B cell (primary cell): ENCODE measurements at regions not wholly inside any gene's neighbourhood (a gene's known extent, or its start where the extent isn't known, plus 50 kb on each side); places are given as distances from the start of the nearest gene placed in this dataset.

Experiments used
- ATAC-seq: fragments of 200-7000 bp; cut with Tn5 transposase; one replicate; pipeline ENCODE4 v1.10.0; 2021; ENCODE audit warnings: low read depth, mild to moderate bottlenecking, moderate number of reproducible peaks, moderate library complexity
- CTCF ChIA-PET: fragments of 350-600 bp; sonication (Branson Sonifier 250); formaldehyde crosslinking; loops from one replicate; lab custom pipeline; 2021; ENCODE audit warnings: antibody characterized with exemption, inconsistent platforms; lab: Charles Lee
- POLR2A ChIA-PET: fragments of 350-600 bp; sonication (Branson Sonifier 250); formaldehyde crosslinking; loops from one replicate; lab custom pipeline; 2021; ENCODE audit warnings: antibody characterized with exemption; lab: Charles Lee
- DNase-seq: peaks from one replicate; pipeline ENCODE4 v3.0.0; 2013
- H2AFZ ChIP-seq: 2 replicates; pipeline ENCODE4 v1.6.1; 2012; ENCODE audit warnings: mild to moderate bottlenecking, low read depth, low read length; ENCODE audit not compliant: insufficient read depth, poor library complexity, severe bottlenecking
- H3K27ac ChIP-seq, 2 donors: 1 replicate in 1 of 2; 2 replicates in 1 of 2; pipeline ENCODE4 v1.5.1; 2012 to 2013; ENCODE audit warnings: low read length in 2 of 2, mild to moderate bottlenecking in 2 of 2, moderate library complexity in 1 of 2
- H3K27me3 ChIP-seq, 4 experiments: fragments of 200-600 bp in 1 of 4; sonication (generic) in 1 of 4; replicated peaks in 1 of 4; 1 replicate in 2 of 4; 2 replicates in 2 of 4; pipeline versions ENCODE4 v1.6.1 to v1.7.0; 2013 to 2016; ENCODE audit warnings: low read length in 3 of 4, mild to moderate bottlenecking in 2 of 4, mixed read lengths in 1 of 4, moderate library complexity in 1 of 4; ENCODE audit not compliant: insufficient read depth in 4 of 4, control insufficient read depth in 3 of 4; ENCODE audit errors: control extremely low read depth in 1 of 4
- H3K36me3 ChIP-seq, 2 experiments: replicated peaks in 1 of 2; 1 replicate in 1 of 2; 2 replicates in 1 of 2; pipeline versions ENCODE4 v1.6.1 to v1.7.1; 2013; ENCODE audit warnings: low read length in 1 of 2; ENCODE audit not compliant: insufficient read depth in 2 of 2, control insufficient read depth in 1 of 2; ENCODE audit errors: control extremely low read depth in 1 of 2, extremely low read depth in 1 of 2
- H3K4me1 ChIP-seq, 2 donors: fragments of 200-600 bp in 1 of 2; sonication (generic) in 1 of 2; 1 replicate in 1 of 2; 2 replicates in 1 of 2; pipeline versions ENCODE4 v1.5.1 to v1.6.1; 2013 to 2017; ENCODE audit warnings: low read length in 2 of 2; ENCODE audit not compliant: control insufficient read depth in 2 of 2, insufficient read depth in 2 of 2
- H3K4me2 ChIP-seq: replicated peaks from 2 replicates; pipeline ENCODE3; 2012; ENCODE audit warnings: mild to moderate bottlenecking, low read depth, low read length; ENCODE audit not compliant: poor library complexity, severe bottlenecking
- H3K4me3 ChIP-seq, 5 experiments: fragments of 200-600 bp in 1 of 5; sonication (generic) in 1 of 5; 1 replicate in 3 of 5; 2 replicates in 2 of 5; pipeline versions ENCODE4 v1.5.1 to v1.7.0; 2011 to 2016; ENCODE audit warnings: low read length in 4 of 5, mild to moderate bottlenecking in 4 of 5, low read depth in 2 of 5, control low read depth in 1 of 5, moderate library complexity in 1 of 5; ENCODE audit not compliant: insufficient read depth in 1 of 5; ENCODE audit errors: control extremely low read depth in 1 of 5, extremely low read depth in 1 of 5
- H3K79me2 ChIP-seq: fragments of 200-600 bp; sonication (generic); one replicate; pipeline ENCODE4 v1.6.0; 2016; ENCODE audit warnings: low read length; ENCODE audit not compliant: control insufficient read depth, insufficient read depth
- H3K9ac ChIP-seq: fragments of 200-600 bp; sonication (generic); 2 replicates; pipeline ENCODE4 v1.6.1; 2017; ENCODE audit warnings: mild to moderate bottlenecking, low read length, moderate library complexity
- H3K9me3 ChIP-seq, 3 donors: one replicate each; pipeline versions ENCODE4 v1.6.1 to v1.7.1; 2013; ENCODE audit warnings: low read length in 2 of 3; ENCODE audit not compliant: control insufficient read depth in 2 of 3, insufficient read depth in 1 of 3; ENCODE audit errors: control extremely low read depth in 1 of 3
- H4K20me1 ChIP-seq: 2 replicates; pipeline ENCODE4 v1.6.0; 2012; ENCODE audit warnings: mild to moderate bottlenecking, low read length; ENCODE audit not compliant: insufficient read depth, control insufficient read depth, poor library complexity, severe bottlenecking
- H3K27ac Mint-ChIP-seq: one replicate; pipeline ENCODE4 v1.8.0; 2021; ENCODE audit warnings: mixed read lengths
- H3K27me3 Mint-ChIP-seq: one replicate; pipeline ENCODE4 v1.8.0; 2021; ENCODE audit warnings: mixed read lengths
- H3K4me1 Mint-ChIP-seq: one replicate; pipeline ENCODE4 v1.8.0; 2021; ENCODE audit warnings: mixed read lengths
- H3K4me3 Mint-ChIP-seq: one replicate; pipeline ENCODE4 v1.8.0; 2021; ENCODE audit warnings: mixed read lengths
- H3K9me3 Mint-ChIP-seq: one replicate; pipeline ENCODE4 v1.8.0; 2022; ENCODE audit warnings: mixed read lengths; ENCODE audit not compliant: insufficient read depth
- EZH2 ChIP-seq: IDR thresholded peaks from 2 replicates; pipeline ENCODE4 v1.6.1; 2012; ENCODE audit warnings: borderline replicate concordance, low read depth, mild to moderate bottlenecking, moderate library complexity, low read length; ENCODE audit not compliant: insufficient read depth, poor library complexity, severe bottlenecking
- WGBS: methylation state at CpG from one replicate; pipeline ENCODE4 v1.1.5; 2013; ENCODE audit warnings: missing lambda C conversion rate; ENCODE audit not compliant: insufficient coverage; 5-methylcytosine and 5-hydroxymethylcytosine counted together
- intact Hi-C: fragments of 100-400 bp; cut with micrococcal nuclease; formaldehyde crosslinking; loops from one replicate; pipeline ENCODE4 v1.10.0; 2022
- TF ChIP-seq, protein P1 (sequence below): fragments of 200-600 bp; IDR thresholded peaks from one replicate; pipeline ENCODE4 v1.8.0; 2022; ENCODE audit warnings: antibody characterized with exemption, mild to moderate bottlenecking

- Mint-ChIP-seq H3K4me1 (no peaks in the 10 kb centered on the region), H3K9me3 (no peaks in the 10 kb centered on the region), H3K4me3 (no peak overlapping the region), H3K27me3 (no peaks in the 10 kb centered on the region), H3K27ac (no peak overlapping the region)
- no CpG with 5 or more reads among the region's 1 CpG for WGBS
- H3K4me3 ChIP-seq = no peak overlapping the region
- H3K27me3 ChIP-seq = no peaks in the 10 kb centered on the region
- DNase-seq (no peak), ATAC-seq (no peak)
- ChIA-PET POLR2A (no interaction called here), CTCF (no interaction called here)
- intact Hi-C loops = no loop called here
- H3K79me2 ChIP-seq = no peaks in the 10 kb centered on the region
- TF ChIP-seq EZH2 = no peak
- TF ChIP-seq, protein P1, sequence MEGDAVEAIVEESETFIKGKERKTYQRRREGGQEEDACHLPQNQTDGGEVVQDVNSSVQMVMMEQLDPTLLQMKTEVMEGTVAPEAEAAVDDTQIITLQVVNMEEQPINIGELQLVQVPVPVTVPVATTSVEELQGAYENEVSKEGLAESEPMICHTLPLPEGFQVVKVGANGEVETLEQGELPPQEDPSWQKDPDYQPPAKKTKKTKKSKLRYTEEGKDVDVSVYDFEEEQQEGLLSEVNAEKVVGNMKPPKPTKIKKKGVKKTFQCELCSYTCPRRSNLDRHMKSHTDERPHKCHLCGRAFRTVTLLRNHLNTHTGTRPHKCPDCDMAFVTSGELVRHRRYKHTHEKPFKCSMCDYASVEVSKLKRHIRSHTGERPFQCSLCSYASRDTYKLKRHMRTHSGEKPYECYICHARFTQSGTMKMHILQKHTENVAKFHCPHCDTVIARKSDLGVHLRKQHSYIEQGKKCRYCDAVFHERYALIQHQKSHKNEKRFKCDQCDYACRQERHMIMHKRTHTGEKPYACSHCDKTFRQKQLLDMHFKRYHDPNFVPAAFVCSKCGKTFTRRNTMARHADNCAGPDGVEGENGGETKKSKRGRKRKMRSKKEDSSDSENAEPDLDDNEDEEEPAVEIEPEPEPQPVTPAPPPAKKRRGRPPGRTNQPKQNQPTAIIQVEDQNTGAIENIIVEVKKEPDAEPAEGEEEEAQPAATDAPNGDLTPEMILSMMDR = no peak
- H3K4me1 ChIP-seq = no peaks in the 10 kb centered on the region
- H3K36me3 ChIP-seq = no peaks in the 10 kb centered on the region
- no peak overlapping the region for H2AFZ ChIP-seq
- H3K9ac ChIP-seq = no peak overlapping the region
- no peaks in the 10 kb centered on the region for H3K9me3 ChIP-seq
- H3K4me2 ChIP-seq = no peak overlapping the region
- H4K20me1 ChIP-seq = no peaks in the 10 kb centered on the region
- no peak overlapping the region for H3K27ac ChIP-seq
Measured at GRCh38 chrX:39096599-39096998, 295.3 kb downstream of the MID1IP1 start.

DNA sequence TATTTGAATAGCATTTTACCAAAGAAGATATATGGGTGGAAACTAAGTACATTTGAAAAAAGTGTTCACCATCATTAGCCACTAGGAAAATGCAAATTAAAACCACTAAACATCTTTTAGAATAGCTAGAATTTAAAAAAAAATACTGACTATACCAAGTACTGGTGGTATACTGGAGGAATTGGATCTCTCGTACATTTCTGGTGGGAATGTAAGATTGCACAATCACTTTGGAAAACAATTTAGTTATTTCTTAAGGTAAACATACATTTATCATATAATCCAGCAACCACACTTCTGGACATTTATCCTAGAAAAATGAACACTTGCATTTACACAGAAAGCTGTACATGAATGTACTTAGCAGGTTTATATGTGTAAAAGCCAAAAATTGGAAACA, 303.5 kb downstream of the MID1IP1 start:
- Histone ChIP-seq H4K20me1 (no peaks in the 10 kb centered on the region), H3K79me2 (no peaks in the 10 kb centered on the region), H2AFZ (no peak overlapping the region), H3K4me2 (no peak overlapping the region), H3K27me3 (no peaks in the 10 kb centered on the region), H3K36me3 (no peaks in the 10 kb centered on the region), H3K4me3 (no peak overlapping the region), H3K9ac (no peak overlapping the region), H3K4me1 (no peaks in the 10 kb centered on the region), H3K27ac (no peak overlapping the region), H3K9me3 (no peaks in the 10 kb centered on the region)
- no peak for DNase-seq
- no peaks in the 10 kb centered on the region for H3K4me1 Mint-ChIP-seq
- intact Hi-C loops = no loop called here
- no peak overlapping the region for H3K4me3 Mint-ChIP-seq
- TF ChIP-seq EZH2 = no peak
- TF ChIP-seq, protein P1 = no peak
- peaks cover 2% of the 10 kb centered on the region for H3K27me3 Mint-ChIP-seq
- no peaks in the 10 kb centered on the region for H3K9me3 Mint-ChIP-seq
- no peak for ATAC-seq
- H3K27ac Mint-ChIP-seq = no peak overlapping the region
- POLR2A ChIA-PET = no interaction called here
- WGBS = no CpG with 5 or more reads among the region's 1 CpG
- CTCF ChIA-PET = no interaction called here
